CMK (cell line): ENCODE measurements at regions not wholly inside any gene's neighbourhood (a gene's known extent, or its start where the extent isn't known, plus 50 kb on each side); places are given as distances from the start of the nearest gene placed in this dataset.

Experiments
- DNase-seq: peaks from one replicate; pipeline ENCODE4 v3.0.0-alpha.2; 2010; ENCODE audit warnings: low read depth

DNA sequence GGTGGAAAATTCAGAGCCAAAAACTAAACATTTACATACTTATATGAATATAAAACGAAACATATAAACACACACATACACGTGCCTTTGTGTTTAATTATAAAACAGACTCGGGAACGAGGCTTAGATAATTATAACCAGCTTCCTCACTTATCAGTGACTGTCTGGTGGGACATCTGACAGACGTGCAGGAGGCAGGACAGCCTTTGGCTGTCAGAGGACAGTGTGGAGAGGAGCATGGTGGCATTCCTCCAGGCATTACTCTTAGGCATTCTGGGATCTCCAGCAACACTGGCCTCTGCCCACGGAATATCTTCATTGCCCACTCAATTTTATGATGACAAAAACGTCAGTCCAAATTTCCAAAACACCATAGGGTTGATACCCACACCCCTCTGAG, 262.2 kb upstream of the NFE2L3 start:
- DNase-seq = no peak

DNA sequence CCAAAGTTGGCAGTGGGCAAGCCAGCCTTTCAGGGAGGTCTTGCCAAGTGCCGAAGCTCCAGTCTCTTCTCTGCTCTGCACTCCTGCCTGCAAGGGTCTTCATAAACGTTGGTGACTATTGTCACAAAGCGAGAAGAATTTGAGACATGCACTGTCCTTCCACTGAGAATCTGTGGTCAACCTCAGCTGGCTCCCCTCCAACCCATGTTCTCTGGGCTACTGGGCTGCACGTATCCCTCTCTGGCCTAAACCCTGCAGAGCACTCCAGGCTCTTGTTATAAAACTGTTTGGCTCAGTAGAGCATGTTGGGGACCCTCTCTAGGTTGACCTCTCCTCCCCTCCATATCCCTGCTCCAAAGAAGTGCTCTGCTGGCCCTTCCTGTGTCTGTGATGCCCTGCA, 260.4 kb upstream of the NFE2L3 start:
- DNase-seq = no peak

DNA sequence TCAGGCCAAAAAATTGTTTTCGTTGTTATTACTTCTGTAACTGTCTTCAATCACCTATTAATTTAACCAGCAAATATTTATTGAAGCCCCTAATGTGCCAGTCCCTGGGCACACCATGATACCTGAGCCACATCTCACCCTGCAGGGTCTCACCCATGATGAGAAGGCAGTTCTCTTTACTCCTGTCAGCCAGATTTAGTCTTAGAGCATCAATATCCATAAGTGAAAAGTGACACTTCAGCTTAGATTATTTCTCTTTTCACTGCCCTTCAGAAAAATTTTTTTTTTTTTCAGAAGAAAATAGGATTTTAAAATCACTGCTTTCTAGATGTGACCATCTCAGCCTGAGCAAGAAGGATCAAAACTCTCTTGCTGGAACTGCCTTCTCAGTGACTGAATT, 258.6 kb upstream of the NFE2L3 start:
- no peak for DNase-seq

DNA sequence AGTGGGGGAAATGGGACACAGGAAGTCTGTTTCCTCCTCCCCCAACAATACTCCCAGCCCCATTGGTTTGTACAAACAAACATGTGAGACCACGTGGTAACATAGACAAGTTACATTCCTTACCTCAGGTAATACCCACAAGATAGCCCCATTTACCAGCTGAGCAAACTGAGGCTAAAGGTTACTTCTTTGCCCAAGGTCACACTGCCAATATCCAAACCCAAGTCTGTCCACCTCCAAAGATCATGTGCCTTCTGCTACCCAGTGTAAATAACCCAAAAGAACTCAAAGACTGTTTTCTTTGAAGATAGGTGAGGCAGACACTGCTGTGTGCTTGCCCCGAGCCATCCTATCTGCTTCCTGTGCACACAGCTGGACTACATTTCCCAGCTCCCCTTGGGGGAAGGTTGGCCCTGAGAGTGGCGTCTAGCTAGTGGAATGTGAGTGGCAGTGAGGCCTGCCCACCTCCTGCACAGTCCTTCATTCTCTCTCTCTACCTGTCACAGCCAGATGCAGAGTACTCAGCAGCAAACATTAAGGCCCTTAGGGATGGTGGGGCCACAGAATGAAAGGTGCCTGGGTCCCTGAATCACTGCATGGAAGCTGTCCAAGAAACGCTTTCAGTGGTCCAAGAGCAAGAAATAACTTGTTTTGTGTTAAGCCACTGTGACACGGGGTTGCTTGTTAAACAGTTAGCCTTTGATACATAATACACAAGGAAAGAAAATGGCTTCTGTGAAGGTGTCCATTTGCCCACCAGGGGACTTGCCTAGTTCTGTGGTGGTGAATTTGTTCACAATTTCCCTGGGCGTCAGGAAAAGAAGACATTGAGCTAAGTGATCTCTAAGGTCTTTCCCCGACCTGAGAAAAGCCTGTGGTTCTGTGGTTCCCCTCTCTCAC, 257.7 kb upstream of the NFE2L3 start:
- no peak for DNase-seq

DNA sequence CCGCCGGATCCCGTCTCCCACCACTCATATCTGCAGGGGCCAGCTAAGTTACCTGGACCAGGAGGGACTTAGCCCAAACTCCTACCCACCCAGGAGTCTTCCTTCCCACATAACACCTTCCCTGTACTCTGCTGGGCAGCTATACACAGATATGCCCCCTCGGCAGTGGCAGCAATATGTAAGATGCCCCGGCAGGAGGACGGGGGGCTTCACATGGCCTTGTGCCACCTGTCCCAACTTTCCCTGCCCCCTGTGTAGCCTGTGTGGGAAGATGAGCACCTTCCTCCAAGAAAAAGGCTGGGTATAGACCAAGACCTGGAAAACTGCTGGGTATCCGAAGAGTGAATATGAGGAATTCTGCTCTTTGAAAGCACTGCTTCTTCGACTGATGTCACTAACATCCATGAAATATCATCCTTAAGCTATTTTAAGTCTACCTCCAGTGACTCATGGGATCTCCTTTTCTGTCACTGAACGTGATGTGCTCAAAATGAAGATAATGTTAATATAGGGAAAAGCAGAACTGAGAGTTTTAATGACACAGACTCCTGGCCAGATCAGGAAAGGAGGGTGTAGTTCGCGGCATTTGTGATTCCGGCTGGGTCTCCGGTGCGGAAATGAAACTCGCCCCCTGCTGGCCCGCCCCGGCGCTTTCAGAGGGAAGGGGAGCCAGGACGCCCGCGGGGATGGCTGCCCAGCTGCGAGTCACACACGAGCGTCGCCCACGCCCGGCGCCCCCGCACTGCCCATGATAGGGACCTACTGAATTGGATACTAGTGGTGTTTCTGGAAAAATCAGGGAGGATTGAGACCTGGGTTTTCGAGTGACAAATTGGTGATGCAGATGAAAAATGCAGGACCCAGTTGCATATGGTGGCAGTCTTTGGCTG, 256.9 kb upstream of the NFE2L3 start:
- DNase-seq = peak; percentile 17

DNA sequence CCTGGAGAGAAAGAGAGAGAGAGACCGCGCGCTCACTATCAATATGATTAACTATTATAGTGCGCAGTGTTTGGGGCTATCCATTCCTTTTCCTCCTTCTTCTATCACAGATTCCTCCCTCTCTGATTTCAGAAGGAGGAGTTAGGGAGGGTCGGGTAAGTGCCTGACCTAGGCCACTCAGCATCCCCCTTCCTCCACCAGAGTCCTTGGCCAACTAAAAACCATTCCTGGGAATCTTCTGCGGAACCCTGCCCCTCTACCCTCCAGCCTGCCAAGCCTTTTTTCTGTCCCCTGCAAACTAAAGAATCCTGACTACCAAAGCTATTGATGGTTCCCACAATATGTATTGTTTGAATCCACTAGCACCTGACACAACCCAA, 256.2 kb upstream of the NFE2L3 start:
- DNase-seq = no peak

DNA sequence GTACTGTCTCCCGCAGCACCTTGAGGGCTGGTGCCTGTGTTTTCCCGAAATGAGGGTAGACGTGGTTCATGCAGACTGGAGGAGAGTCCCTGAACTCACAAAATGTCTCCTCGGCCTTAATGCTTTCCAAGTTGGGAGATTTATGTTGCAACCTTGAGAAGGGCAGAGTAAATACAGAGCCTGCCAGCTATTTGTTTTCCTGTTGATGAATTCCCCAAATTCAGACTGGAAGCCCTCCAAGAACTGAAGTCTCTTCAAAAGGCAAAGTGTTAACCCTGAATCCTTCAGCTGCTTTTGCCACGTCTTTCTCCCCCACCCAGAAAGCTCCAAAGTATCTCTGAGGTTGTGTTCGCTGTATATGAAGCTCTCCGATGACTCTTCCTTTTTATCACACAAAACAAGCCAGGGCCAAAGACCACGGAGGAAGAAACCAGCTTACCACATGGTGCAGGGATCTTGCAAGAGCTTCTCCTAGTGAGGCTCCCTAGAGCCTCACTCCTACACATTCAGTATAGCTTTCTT, 254.7 kb upstream of the NFE2L3 start:
- no peak for DNase-seq

DNA sequence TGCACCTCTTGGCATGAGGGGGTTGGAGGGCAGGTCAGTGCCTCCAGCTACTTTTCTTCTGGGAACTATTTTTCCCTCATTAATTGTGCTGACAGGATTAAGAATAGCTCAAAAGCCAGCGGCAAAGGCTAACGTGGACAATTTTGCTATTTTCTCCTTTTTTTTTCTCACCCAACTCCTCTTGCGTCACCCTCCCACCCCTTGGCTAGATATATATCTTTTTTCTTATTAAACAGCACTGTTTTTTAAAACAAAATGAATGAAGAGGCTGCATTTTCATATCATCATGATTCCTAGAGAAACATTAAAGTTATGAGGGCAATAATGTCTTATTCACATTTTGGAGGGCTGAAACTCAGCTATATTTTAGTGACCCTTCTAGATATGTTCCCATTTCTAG, 251.8 kb upstream of the NFE2L3 start:
- DNase-seq = no peak

DNA sequence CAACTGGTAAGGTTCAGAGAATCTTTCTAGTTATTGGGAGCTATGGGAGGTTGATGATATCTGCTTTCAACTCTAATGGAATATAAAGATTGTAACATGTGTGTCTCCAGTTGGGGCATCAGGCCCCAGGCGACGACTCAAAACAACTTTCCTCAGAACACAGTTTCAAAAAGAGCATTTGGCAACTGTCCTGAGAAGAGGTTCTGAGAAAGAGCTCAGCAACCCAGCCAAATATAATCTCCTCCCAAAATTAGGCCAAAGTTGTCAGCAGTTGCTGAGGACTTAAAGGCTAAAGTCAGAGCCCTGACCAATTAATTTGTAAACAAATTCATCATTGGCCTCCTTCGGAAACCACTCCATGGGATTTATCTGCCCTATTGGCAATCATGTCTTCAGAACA, 251.1 kb upstream of the NFE2L3 start:
- DNase-seq = no peak

DNA sequence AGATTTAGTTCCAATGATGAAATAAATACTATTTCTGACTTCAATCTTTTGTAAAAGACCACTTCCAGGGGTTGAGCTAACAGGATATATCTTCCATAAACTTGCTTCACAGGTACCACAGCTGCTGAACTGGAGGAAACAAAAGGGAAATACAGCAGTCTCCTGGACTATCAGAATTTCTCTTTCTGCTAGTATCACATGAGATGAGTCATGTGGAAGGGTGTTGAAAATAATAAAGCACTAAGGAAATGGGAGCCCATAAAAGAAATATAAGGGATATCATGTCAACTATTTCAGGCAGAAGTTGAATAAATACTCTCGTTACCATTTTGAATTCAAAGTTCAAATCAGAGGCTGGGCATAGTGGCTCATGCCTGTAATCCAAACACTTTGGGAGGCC, 250.3 kb upstream of the NFE2L3 start:
- no peak for DNase-seq

DNA sequence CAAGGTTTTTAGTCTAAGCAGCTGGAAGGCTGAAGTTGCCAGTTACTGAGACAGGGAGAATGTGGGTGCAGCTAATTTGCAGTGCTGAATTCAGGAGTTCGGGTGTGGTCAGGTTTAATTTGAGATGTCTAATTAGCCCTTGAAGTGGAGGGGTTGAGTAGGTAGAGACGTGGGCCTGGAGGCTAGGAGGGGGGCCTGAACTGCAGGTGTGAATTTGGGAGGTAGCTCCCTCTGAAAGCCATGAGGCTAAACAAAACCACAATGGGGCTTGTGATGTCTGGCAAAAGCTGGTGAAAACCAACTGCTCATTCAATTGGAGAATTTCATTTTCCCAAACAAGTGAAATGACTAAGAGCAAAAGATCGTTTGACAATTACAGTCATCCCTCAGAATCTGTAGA, 246.0 kb upstream of the NFE2L3 start:
- no peak for DNase-seq

DNA sequence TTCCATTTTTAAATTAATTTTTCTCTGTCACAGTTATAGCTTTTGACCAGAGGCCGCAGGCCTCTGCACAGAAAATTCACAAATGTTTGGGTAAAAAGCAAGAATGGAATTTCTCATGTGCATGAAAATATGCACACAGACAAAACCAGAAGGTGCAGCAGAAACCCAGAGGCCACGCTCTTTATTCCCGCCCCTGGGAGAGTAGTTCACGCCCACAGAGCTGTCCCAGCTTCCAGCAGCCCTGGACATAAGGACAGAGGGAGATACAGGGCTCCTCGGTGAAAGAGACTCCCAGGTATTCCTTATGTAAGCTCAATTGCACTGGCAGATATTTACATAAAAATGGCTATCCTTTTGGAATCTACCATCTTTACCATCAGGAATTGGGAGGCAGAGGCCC, 245.2 kb upstream of the NFE2L3 start:
- DNase-seq = no peak

DNA sequence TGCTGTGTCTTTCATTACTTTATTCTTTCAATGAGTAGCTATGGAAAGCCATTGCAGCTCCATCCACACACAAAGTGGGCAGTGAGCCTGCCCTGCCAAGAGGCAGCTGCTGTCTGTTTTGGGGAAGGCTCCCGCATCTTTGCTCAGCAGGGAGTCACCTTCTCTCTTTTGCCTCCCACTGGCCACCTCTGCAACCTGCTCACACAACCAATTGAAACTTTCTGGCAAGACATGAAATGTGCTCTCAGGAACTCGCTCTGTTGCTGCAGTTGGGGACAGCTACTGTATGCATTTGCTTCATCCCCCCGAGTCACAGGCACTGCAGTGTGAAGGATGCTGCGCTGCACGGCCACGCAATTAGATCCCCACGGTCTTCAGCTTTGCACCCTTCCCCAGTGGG, 244.8 kb upstream of the NFE2L3 start:
- DNase-seq = no peak

DNA sequence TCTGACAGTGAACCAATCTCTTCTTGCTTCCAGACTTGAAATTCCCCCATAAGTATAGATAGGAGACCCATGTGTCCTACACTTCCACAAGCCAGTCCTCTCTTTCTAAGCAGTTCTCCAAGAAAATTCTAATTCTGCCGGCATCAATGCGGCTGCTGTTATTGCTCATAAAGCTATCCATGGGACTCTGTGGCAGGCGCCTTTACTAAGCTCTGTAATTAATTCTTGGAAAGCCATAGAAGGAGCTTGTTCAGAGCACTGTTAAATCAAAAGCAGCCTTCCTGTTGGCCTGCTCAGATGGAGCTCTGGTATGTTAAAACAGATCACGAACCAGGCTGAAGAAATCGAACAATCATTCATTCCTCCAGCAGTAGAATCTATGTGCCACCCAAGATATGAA, 244.3 kb upstream of the NFE2L3 start:
- no peak for DNase-seq

DNA sequence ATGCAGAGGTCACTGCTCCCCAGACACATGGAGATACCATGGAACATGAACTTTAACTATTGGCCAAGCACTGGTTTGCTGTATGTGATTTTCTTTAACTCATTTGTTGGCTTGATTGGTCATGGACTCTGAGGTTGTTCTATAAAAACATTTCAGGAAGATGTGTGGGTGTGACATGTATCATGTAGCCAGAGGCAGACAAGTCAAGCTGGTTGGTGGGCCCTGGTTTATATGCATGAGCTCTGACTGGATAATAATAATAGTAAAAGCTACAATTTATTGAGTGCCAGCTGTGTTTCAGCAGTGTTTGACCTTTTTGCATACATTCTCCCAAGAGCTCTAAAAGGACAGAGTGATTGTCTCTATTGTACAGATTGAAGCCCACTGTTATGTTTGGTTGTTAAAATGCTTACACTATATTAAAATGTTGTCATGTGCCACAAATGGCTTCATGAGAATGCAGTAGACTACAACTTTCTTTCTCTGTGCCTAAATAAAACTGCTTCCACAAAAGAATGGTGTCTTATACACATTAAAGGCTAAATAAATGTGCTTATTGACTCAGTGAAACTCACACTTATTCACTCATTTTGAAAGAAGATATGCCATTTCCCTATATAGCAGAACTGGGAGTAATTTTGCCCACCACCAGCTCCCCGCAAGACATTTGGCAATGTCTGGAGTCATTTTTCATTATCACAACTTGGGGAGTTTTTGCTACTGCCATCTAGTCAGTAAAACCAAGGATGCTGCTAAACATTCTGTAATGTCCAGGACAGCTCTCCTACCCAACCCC, 243.6 kb upstream of the NFE2L3 start:
- no peak for DNase-seq

DNA sequence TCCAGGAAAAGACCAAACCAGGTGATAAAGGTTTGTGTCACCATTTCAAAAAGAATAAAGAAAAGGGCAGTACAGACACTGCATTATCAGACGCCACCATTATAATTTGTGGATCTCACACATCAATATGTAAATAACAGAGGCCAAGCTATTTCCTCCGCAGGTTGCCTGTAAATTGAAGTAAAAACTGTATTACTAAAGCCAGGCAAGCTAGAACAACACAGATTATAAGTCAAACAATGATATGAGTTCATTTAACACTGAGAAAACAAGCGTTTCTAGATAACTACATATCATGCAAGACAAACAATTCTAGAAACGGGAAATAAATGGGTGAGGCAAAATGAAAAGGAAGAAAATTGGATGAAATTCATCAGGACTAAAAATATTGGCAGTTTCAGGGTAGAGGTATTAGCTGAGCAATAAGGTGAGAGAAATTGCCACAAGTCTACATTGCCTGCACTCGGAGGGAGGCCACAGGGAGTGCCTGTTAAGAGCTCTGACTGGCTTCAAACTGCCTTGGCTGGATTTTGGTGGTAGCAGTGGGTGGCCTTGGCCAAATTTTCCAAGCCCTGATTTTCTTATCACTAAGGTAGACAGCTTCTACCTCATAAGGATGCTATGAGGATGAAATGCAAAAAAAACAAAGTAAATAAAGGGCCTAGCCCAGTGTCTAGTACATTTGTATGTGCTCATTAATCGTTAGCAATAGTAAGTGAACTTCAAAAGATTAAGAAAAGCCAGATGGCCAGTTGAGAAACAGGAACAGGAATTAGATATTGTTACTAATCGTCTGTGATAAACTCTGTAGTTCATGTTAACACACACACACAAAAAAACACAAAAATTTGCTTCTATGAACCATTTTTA, 240.0 kb upstream of the NFE2L3 start:
- no peak for DNase-seq

DNA sequence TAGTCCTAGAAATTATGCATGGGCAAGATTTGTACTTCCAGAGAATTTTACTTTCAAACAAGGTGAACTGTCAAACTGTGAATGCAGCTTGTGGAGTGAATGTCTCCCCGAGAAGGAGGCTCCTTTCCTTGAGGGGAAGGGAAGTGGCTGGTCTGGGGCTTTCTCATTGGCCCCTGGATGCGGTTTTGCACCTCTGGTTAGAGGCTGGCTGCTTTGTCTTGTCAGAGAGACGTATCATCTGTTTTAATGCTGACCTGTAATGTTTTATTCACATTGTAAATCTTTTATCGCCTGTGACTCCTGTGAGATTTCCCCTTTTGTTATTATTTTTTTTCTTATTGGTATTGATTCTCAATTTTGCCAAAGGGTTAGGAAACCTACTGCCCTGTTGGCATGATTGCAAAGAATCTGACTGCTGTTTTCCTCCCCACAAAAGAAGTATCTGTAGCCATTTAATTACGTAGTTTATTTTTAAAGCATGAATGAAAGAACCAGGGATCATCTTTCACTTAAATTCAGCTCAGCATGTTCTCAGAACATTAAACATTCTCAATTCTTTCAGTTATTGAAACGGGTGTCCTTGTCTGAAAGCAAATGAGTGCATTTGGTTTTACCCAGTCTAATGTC, 238.3 kb upstream of the NFE2L3 start:
- DNase-seq = no peak

DNA sequence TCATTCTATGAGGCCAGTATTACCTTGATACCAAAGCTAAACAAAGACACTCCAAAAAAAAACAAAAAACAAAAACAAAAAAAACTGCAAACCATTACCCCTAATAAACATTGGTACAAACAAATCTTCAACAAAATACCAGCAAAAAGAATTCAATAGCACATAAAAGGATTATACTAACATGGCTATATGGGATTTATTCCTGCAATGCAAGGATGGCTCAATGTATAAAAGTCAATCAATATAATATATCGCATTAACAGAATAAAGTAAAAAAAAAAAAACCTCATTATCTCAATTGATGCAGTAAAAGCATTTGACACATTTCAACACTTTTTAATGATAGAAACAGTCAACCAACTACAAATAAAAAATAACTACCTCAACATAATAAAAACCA, 233.3 kb upstream of the NFE2L3 start:
- DNase-seq = no peak

DNA sequence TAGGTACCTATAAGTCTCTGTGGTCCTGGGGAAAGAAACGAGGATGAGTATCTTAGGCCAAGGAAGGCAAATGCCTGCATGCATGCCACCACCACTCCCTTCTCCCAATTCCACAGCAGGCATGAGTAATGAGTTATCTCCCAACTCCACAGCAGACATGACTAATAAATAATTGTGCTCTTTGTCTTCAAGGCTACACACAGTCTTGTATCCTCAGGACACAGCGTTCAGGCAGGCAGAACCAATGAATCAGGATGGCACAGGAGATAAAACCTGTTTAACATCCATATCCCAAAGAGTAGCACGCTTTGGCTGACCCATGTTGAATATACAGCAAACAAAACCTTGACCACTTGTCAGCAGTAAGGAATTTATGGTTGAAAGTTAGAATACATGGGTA, 229.7 kb upstream of the NFE2L3 start:
- DNase-seq = no peak

DNA sequence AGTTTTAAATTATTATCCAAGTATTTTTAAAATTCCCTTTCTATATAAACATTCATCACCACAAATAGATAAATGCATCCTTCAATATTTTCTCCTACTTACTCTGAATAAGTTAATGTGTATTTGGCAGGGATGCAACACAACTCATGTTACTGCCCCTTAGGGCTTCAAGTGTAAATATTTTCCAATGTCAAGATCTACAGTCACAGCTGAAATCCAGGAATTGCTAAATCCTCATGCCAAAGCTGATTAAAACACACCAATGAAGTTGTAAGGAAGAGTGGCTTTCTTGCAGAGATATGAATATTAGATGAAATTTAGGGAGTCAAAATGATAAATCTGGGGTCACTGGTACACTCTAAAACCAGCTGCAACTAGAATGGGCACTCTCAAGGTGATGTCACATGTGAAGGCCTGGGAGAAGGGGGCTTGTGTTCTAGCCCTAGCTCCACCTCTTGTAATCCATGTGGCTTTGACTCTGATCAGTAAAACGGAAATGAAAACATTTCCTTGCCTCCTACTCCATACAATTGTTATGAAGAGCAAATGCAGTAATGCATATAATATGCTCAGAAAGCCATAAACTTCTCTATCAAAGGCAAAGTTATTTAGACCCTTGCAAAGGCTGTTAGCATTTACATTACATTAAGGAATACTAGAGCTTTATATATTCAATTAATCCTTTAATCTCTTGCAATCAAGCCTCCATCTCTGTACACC, 228.1 kb upstream of the NFE2L3 start:
- DNase-seq = no peak
